ENCODE measurements at regions not wholly inside any gene's neighbourhood (a gene's known extent, or its start where the extent isn't known, plus 50 kb on each side); places are given as distances from the start of the nearest gene placed in this dataset.

GRCh38 chr15:70588613-70589012, 174.7 kb downstream of the UACA start:
- ChIA-PET SMC1A (ENCODE audit: uncharacterized antibody, unreplicated experiment) (interaction anchor here (0.6 kb wide), 1 partner anchor 1011 kb away, joined by 3 read pairs; no protein-coding TSS in a partner anchor), CTCF (no interaction called here), RAD21 (ENCODE audit: unreplicated experiment) (no interaction called here), POLR2A (no interaction called here)
- H3K9me3 ChIP-seq (replicated peaks; ENCODE audit: control insufficient read depth, insufficient read depth, low read length) = no peaks in the 10 kb centered on the region; the same call in 2 of the 3 replicates
- H3K4me3 ChIP-seq = no peak overlapping the region
- no peak overlapping the region for H3K4me2 ChIP-seq (ENCODE audit: control insufficient read depth, insufficient read depth)
- H3K4me1 ChIP-seq (ENCODE audit: control insufficient read depth, insufficient read depth, low read length) = no peaks in the 10 kb centered on the region
- H3K79me2 ChIP-seq (ENCODE audit: control insufficient read depth, insufficient read depth, low read length) = no peaks in the 10 kb centered on the region
- TF ChIP-seq CHD4 (IDR thresholded peaks at IDR 0.05) (no peak), NR2C1 (IDR thresholded peaks at IDR 0.05) (no peak), POLR2A (IDR thresholded peaks at IDR 0.05; ENCODE audit: low read depth, low read length) (no peak), SUZ12 (IDR thresholded peaks at IDR 0.05; ENCODE audit: unreplicated experiment) (no peak), PAX8 (IDR thresholded peaks at IDR 0.05) (no peak), YBX1 (IDR thresholded peaks at IDR 0.05) (no peak), MYC (IDR thresholded peaks at IDR 0.05; ENCODE audit: insufficient read depth, insufficient read length, insufficient replicate concordance, low read length, severe bottlenecking) (no peak), ZNF622 (IDR thresholded peaks at IDR 0.05) (no peak), TCF12 (IDR thresholded peaks at IDR 0.05; ENCODE audit: low read depth, low read length) (no peak), ZSCAN29 (IDR thresholded peaks at IDR 0.05) (no peak), ELK1 (IDR thresholded peaks at IDR 0.05; ENCODE audit: low read depth, low read length) (no peak), ZNF217 (IDR thresholded peaks at IDR 0.05) (no peak)
- H3K36me3 ChIP-seq (ENCODE audit: control insufficient read depth in 2 of 2, insufficient read depth in 2 of 2, low read length in 1 of 2) = no peaks in the 10 kb centered on the region
- BruUV-seq (replicated peaks) = no TSS peak
- no peaks in the 10 kb centered on the region for H4K20me1 ChIP-seq (ENCODE audit: control insufficient read depth, insufficient read depth)
- no peak for FAIRE-seq
- intact Hi-C loops (cut with micrococcal nuclease; ENCODE audit: unreplicated experiment) (no loop called here), in situ Hi-C loops (cut with MboI) (no loop called here)
- H2AFZ ChIP-seq (ENCODE audit: control insufficient read depth, low read depth, low read length) = no peak overlapping the region
- H3K27ac ChIP-seq (ENCODE audit: control insufficient read depth, insufficient read depth) = no peak overlapping the region
- no peak for DNase-seq (ENCODE audit: low read depth, low spot score)
- peaks cover 0 to 2% of the 10 kb centered on the region in 2 experiments; a peak in 3 of 4 replicates for H3K27me3 ChIP-seq (replicated peaks in 1 of 2; ENCODE audit: control insufficient read depth in 2 of 2, insufficient read depth in 2 of 2, low read length in 1 of 2)
- no peak for ATAC-seq
- 7% methylated on average over 4 of the region's 4 CpGs for WGBS (ENCODE audit: insufficient coverage, insufficient replicate concordance, low lambda C conversion rate, missing lambda C conversion rate)
- no peak overlapping the region for H3K9ac ChIP-seq (ENCODE audit: control insufficient read depth, insufficient read depth, low read length)
